GM19328 (cell line): ENCODE measurements at regions not wholly inside any gene's neighbourhood (a gene's known extent, or its start where the extent isn't known, plus 50 kb on each side); places are given as distances from the start of the nearest gene placed in this dataset.

Experiments
- ATAC-seq: cut with Tn5 transposase; IDR thresholded peaks from one replicate; pipeline ENCODE4 v1.9.1; 2021; ENCODE audit warnings: mild to moderate bottlenecking, moderate library complexity; ENCODE audit not compliant: unreplicated experiment

- no peak for ATAC-seq
Measured at GRCh38 chrX:36913551-36913950, 94.6 kb upstream of the FAM47C start.

DNA sequence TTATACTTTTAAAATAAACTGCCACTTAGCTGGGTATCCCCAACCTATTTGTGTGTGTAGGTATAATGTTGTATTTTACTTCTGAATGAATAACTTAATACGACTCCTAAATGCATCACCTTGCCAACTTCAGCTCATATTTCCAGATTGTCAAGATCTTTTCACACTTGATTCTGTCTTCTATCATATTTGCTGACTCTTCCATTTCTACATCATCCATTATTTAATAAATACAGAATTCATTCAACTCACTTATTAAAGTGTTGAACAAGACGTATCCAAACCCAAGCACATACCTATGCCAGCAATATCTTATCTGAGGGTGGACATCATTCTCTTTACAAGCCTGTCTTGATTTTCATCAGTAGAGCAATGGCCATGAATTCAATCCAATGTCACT, 91.2 kb upstream of the FAM47C start:
- no peak for ATAC-seq

DNA sequence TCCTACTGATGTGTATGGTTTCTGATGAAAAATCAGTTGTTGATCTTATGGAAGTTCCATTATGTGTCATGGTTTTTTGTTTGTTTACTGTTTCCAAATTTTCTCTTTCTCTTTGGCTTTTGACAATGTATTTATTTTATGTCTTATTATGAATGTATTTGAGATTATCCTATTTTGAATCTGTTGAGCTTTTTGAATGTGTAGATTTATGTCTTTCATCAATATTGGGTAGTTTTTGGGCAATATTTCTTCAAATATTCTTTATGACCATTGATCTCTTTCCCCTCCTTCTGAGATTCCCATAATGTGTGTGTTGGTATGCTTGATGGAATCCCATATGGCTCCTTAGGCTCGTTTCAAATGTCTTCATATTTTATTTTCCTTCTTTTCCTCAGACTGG, 80.5 kb upstream of the FAM47C start:
- no peak for ATAC-seq

- no peak for ATAC-seq
Measured at GRCh38 chrX:36930491-36930890, 77.7 kb upstream of the FAM47C start.

DNA sequence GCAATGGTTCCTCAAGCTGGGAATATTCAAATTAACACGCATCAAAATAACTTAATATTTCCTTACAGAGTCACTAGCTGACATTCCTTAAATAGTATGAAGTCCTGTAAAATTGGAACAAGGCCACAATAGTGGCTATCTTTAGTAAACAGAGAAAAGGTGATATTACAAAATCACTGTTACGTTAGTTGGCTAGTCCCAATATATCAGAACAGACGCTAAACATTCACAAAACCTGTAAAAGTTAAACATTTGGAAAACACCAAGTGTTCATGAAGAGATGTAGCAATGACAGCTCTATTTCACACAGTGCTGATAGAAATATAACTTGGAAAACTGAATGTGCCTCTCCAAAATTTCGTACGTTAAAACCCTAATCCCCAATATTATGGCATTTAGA, 61.0 kb upstream of the FAM47C start:
- ATAC-seq: no peak

DNA sequence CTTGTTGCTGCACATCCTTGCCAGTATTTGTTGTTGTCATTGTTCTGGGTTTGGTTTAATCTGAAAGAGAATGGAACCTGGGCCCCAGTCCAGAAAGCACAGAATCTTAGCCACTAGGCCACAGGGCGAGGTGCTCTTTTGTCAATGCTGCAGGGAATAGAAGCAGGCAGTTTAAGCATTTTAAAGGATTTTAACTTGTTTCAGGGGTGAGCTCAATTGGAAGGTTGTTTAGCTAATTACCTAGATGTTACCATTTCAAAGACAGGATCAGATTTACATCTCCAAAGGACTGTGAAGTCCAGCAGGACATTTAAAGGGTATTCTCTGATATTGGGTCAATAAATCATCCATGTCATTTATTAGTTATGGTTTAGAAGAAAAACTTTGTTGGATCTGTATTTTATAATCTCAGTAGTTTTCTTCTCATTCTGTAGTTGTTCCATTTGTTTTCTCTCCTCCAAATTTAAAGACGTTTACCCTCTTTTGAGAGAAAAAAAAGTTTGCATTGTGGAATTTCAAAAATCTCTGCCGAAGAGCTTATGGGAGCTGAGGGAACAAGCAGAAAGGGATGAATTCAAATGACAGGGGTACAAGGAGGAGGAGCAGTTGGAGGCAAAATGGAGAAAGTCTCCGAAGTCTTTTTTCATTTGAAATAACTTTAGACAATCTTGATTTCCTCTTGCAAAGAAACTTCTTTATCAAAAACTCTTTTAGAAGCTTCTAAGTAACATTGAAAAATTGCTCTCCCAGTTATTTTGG, 57.5 kb upstream of the FAM47C start:
- no peak for ATAC-seq

GRCh38 chrX:36957425-36958328, 50.5 kb upstream of the FAM47C start:
- ATAC-seq: no peak
